Hepatocyte (in vitro differentiated cells): ENCODE measurements at regions not wholly inside any gene's neighbourhood (a gene's known extent, or its start where the extent isn't known, plus 50 kb on each side); places are given as distances from the start of the nearest gene placed in this dataset.

ENCODE experiments used
- DNase-seq: peaks from one replicate; pipeline ENCODE4 v3.0.0-alpha.2; 2016; ENCODE audit warnings: low spot score
- H2AFZ ChIP-seq: fragments of 200-600 bp; sonication (generic); 2 replicates; pipeline ENCODE4 v1.6.0; 2016; ENCODE audit warnings: antibody characterized with exemption, mild to moderate bottlenecking
- H3K27ac ChIP-seq: fragments of 200-600 bp; sonication (generic); 2 replicates; pipeline ENCODE4 v1.5.1; 2016; ENCODE audit warnings: mild to moderate bottlenecking
- H3K27me3 ChIP-seq: fragments of 200-600 bp; sonication (generic); 2 replicates; pipeline ENCODE4 v1.6.1; 2016
- H3K36me3 ChIP-seq: fragments of 200-600 bp; sonication (generic); replicated peaks from 2 replicates; pipeline ENCODE4 v1.5.1; 2016; ENCODE audit warnings: low read depth; ENCODE audit not compliant: insufficient read depth
- H3K4me1 ChIP-seq: fragments of 200-600 bp; sonication (generic); 2 replicates; pipeline ENCODE4 v1.5.1; 2016; ENCODE audit warnings: mild to moderate bottlenecking, moderate library complexity; ENCODE audit not compliant: insufficient read depth
- H3K4me2 ChIP-seq: fragments of 200-600 bp; sonication (generic); 2 replicates; pipeline ENCODE4 v1.6.0; 2016
- H3K4me3 ChIP-seq: fragments of 200-600 bp; sonication (generic); 2 replicates; pipeline ENCODE4 v1.5.1; 2016; ENCODE audit warnings: mild to moderate bottlenecking
- H3K79me2 ChIP-seq: fragments of 200-600 bp; sonication (generic); 2 replicates; pipeline ENCODE4 v1.6.0; 2017; ENCODE audit warnings: mild to moderate bottlenecking
- H3K9me2 ChIP-seq: fragments of 200-600 bp; sonication (generic); replicated peaks from 2 replicates; pipeline ENCODE4 v1.6.0; 2017; ENCODE audit warnings: mild to moderate bottlenecking; ENCODE audit not compliant: insufficient read depth
- H3K9me3 ChIP-seq: fragments of 200-600 bp; sonication (generic); 2 replicates; pipeline ENCODE4 v1.5.1; 2016; ENCODE audit warnings: low read depth, mild to moderate bottlenecking
- H4K20me1 ChIP-seq: fragments of 200-600 bp; sonication (generic); 2 replicates; pipeline ENCODE4 v1.6.0; 2016; ENCODE audit warnings: mild to moderate bottlenecking; ENCODE audit not compliant: insufficient read depth, poor library complexity, severe bottlenecking
- CTCF ChIP-seq: fragments of 200-600 bp; sonication (generic); IDR thresholded peaks from 2 replicates; pipeline ENCODE4 v1.5.1; 2016; ENCODE audit warnings: antibody characterized with exemption, mild to moderate bottlenecking; ENCODE audit not compliant: poor library complexity
- EZH2 ChIP-seq: fragments of 200-600 bp; sonication (generic); IDR thresholded peaks from 2 replicates; pipeline ENCODE4 v1.6.1; 2016; ENCODE audit warnings: antibody characterized with exemption, mild to moderate bottlenecking, borderline replicate concordance
- EZH2phosphoT487 ChIP-seq: fragments of 200-600 bp; sonication (generic); IDR thresholded peaks from one replicate; pipeline ENCODE4 v1.6.1; 2018; ENCODE audit warnings: antibody characterized with exemption, mild to moderate bottlenecking, low read depth, moderate library complexity; ENCODE audit not compliant: unreplicated experiment, severe bottlenecking
- WGBS: methylation state at CpG from one replicate; pipeline ENCODE4 v1.1.6; 2016; ENCODE audit warnings: low lambda C conversion rate; ENCODE audit errors: missing lambda C conversion rate; 5-methylcytosine and 5-hydroxymethylcytosine counted together

GRCh38 chr15:39511000-39511915 lies 69.6 kb upstream of the THBS1 start:
- no peak overlapping the region for H2AFZ ChIP-seq
- WGBS: 54% methylated on average over 14 of the region's 14 CpGs
- no peaks in the 10 kb centered on the region for H3K4me1 ChIP-seq
- no peak overlapping the region for H3K4me2 ChIP-seq
- no peak for TF ChIP-seq EZH2phosphoT487
- no peak for TF ChIP-seq EZH2
- no peak for TF ChIP-seq CTCF
- no peaks in the 10 kb centered on the region for H3K79me2 ChIP-seq
- no peak overlapping the region for H3K4me3 ChIP-seq
- no peaks in the 10 kb centered on the region for H3K9me2 ChIP-seq
- no peaks in the 10 kb centered on the region for H3K36me3 ChIP-seq
- H4K20me1 ChIP-seq: no peaks in the 10 kb centered on the region
- H3K27me3 ChIP-seq: no peaks in the 10 kb centered on the region
- no peak overlapping the region for H3K27ac ChIP-seq
- H3K9me3 ChIP-seq: no peaks in the 10 kb centered on the region
- peak; percentile 62 for DNase-seq

- Histone ChIP-seq H3K4me2 (no peak overlapping the region), H3K27me3 (no peaks in the 10 kb centered on the region), H3K9me3 (no peaks in the 10 kb centered on the region), H4K20me1 (no peaks in the 10 kb centered on the region), H3K4me3 (no peak overlapping the region), H3K36me3 (no peaks in the 10 kb centered on the region), H3K79me2 (no peaks in the 10 kb centered on the region), H2AFZ (no peak overlapping the region), H3K9me2 (no peaks in the 10 kb centered on the region), H3K4me1 (no peaks in the 10 kb centered on the region), H3K27ac (no peak overlapping the region)
- WGBS: 66% methylated on average over 4 of the region's 4 CpGs
- TF ChIP-seq EZH2: no peak
- no peak for TF ChIP-seq EZH2phosphoT487
- no peak for TF ChIP-seq CTCF
- DNase-seq: no peak
These were observed 69.0 kb upstream of the THBS1 start for GRCh38 chr15:39511916-39512260.

- Histone ChIP-seq H3K4me3 (no peak overlapping the region), H3K9me3 (no peaks in the 10 kb centered on the region), H4K20me1 (no peaks in the 10 kb centered on the region), H3K27me3 (no peaks in the 10 kb centered on the region), H3K4me1 (no peaks in the 10 kb centered on the region), H2AFZ (no peak overlapping the region), H3K4me2 (no peak overlapping the region), H3K9me2 (no peaks in the 10 kb centered on the region), H3K27ac (no peak overlapping the region), H3K79me2 (no peaks in the 10 kb centered on the region), H3K36me3 (no peaks in the 10 kb centered on the region)
- no peak for TF ChIP-seq CTCF
- no peak for TF ChIP-seq EZH2
- no peak for TF ChIP-seq EZH2phosphoT487
- no peak for DNase-seq
These were observed 68.2 kb upstream of the THBS1 start for GRCh38 chr15:39512643-39513042.
